Naive thymus-derived CD8-positive, alpha-beta T cell (primary cell): ENCODE measurements at regions not wholly inside any gene's neighbourhood (a gene's known extent, or its start where the extent isn't known, plus 50 kb on each side); places are given as distances from the start of the nearest gene placed in this dataset.
"Not testable (repeated sequence)": the region's sequence is repeated elsewhere in the genome, so short reads cannot be mapped to it uniquely, and the experiment has no call there.

ENCODE experiments used
- ATAC-seq, 2 donors: fragments of 150-1000 bp; cut with Tn5 transposase in 1 of 2; sonication (Bioruptor Pico), chemical (Tn5 transposase) in 1 of 2; 1 replicate in 1 of 2; 2 replicates in 1 of 2; pipeline ENCODE4 v1.10.0; 2021; ENCODE audit warnings: mild to moderate bottlenecking in 2 of 2, moderate library complexity in 2 of 2
- POLR2A ChIA-PET: fragments of 350-600 bp; sonication (Branson Sonifier 250); formaldehyde crosslinking; loops from one replicate; lab custom pipeline; 2021; ENCODE audit warnings: antibody characterized with exemption; lab: Charles Lee
- DNase-seq, 10 donors: peaks; one replicate each; pipeline versions ENCODE4 v3.0.0 to v3.0.0-alpha.2; 2020 to 2022
- H3K27ac Mint-ChIP-seq, 10 donors: one replicate each; pipeline ENCODE4 v1.8.0; 2020 to 2022; ENCODE audit warnings: mild to moderate bottlenecking in 10 of 10, mixed read lengths in 10 of 10, moderate library complexity in 4 of 10, inconsistent platforms in 1 of 10
- H3K27me3 Mint-ChIP-seq, 5 donors: one replicate each; pipeline ENCODE4 v1.8.0; 2021 to 2022; ENCODE audit warnings: mixed read lengths in 5 of 5
- H3K36me3 Mint-ChIP-seq, 3 donors: one replicate each; pipeline ENCODE4 v1.8.0; 2020 to 2022; ENCODE audit warnings: mixed read lengths in 3 of 3, mild to moderate bottlenecking in 2 of 3, inconsistent platforms in 1 of 3
- H3K4me1 Mint-ChIP-seq, 4 donors: one replicate each; pipeline ENCODE4 v1.8.0; 2021 to 2022; ENCODE audit warnings: mixed read lengths in 4 of 4
- H3K4me3 Mint-ChIP-seq, 10 donors: one replicate each; pipeline ENCODE4 v1.8.0; 2020 to 2022; ENCODE audit warnings: mild to moderate bottlenecking in 10 of 10, mixed read lengths in 10 of 10, moderate library complexity in 6 of 10, inconsistent platforms in 1 of 10
- H3K9me3 Mint-ChIP-seq, 9 donors: one replicate each; pipeline ENCODE4 v1.8.0; 2020 to 2022; ENCODE audit warnings: mixed read lengths in 9 of 9, mild to moderate bottlenecking in 3 of 9, inconsistent platforms in 1 of 9, moderate library complexity in 1 of 9

DNA sequence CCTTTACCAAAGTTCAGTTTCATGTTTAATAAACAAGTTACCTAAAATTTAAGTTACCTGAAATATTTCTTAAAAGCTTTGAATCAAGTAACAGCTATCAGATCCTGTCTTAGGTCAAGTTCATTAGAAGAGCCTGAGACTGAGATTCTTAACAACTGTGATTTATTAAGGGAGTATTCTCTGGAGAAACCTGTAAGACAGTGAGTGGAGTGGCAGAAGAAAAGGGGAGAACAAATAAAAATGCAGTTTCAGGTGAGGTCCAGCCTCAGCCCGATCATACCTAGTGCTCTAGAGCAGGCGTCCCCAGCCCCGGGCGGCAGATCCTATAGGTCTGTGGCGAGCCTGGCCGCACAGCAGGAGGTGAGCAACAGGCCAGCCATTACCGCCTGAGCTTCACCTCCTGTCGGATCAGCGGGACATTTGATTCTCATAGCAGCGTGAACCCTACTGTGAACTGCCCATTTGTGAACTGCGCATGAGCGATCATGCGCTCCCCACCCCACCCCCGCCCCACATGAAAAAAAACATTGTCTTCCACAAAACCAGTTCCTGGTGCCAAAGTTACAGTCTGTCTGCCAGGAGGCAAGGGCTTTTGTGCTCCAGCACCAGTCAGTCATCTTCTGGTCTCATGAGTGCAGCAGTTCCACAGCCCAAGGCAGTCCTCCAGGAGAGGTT, 59.2 kb upstream of the ADGRB3 start:
- POLR2A ChIA-PET = no interaction called here
- H3K4me3 Mint-ChIP-seq = no peak overlapping the region
- no peaks in the 10 kb centered on the region for H3K36me3 Mint-ChIP-seq
- H3K27ac Mint-ChIP-seq = no peak overlapping the region
- H3K27me3 Mint-ChIP-seq = peaks cover 0 to 6% (median 0%) of the 10 kb centered on the region in 5 donors
- no peak for ATAC-seq
- H3K4me1 Mint-ChIP-seq = no peaks in the 10 kb centered on the region
- peaks cover 0 to 18% (median 5%) of the 10 kb centered on the region in 9 donors for H3K9me3 Mint-ChIP-seq
- no peak for DNase-seq

DNA sequence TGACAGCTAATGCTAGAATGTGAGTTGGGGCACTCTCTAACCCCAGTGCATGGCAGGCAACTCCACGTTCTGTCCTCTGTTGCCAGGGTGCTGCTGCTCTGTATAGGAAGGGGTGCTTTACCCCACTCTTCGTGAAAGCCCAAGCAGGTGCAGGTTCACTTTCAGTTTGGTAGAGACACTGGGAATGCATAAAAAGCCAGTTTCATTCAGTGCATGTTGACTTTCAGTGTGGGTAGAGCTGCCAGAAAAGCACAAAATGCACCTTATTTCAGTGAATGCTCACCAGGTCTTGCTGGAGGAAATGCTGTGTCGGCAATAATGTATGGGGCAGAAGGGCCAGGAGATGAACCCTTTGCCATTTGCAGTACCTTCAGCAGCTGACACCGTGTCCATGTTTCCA, 62.1 kb upstream of the ADGRB3 start:
- Mint-ChIP-seq H3K4me3 (no peak overlapping the region), H3K4me1 (peaks cover 0 to 2% (median 0%) of the 10 kb centered on the region in 4 donors), H3K27me3 (peaks cover 0 to 6% (median 0%) of the 10 kb centered on the region in 5 donors), H3K9me3 (peaks cover 2 to 29% (median 18%) of the 10 kb centered on the region in 9 donors), H3K36me3 (no peaks in the 10 kb centered on the region), H3K27ac (no peak overlapping the region)
- DNase-seq (no peak), ATAC-seq (no peak)
- POLR2A ChIA-PET = no interaction called here

DNA sequence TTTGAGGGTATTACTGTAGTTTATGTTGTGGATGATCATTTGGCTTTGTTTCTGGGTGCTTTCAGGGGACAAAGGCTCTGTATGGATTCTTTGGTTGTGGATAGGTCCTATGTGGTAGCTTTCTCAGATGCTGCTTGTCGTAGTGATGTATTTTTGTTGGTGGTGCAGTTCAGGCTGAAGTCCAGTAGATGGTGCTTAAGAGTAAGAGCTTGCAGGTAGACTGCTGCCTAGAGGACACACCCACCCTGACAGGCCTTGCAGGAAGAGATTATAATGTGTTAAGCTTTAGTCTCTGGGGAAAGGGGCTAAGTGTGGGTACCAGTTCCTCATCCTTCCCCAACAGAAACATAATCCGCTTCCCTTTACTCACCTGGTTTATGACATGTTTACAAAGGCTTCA, 62.6 kb upstream of the ADGRB3 start:
- H3K4me1 Mint-ChIP-seq = peaks cover 0 to 2% (median 0%) of the 10 kb centered on the region in 4 donors
- H3K27ac Mint-ChIP-seq = no peak overlapping the region
- H3K4me3 Mint-ChIP-seq = no peak overlapping the region
- DNase-seq (no peak), ATAC-seq (no peak)
- H3K36me3 Mint-ChIP-seq = no peaks in the 10 kb centered on the region
- peaks cover 0 to 6% (median 0%) of the 10 kb centered on the region in 5 donors for H3K27me3 Mint-ChIP-seq
- H3K9me3 Mint-ChIP-seq = peaks cover 2 to 29% (median 18%) of the 10 kb centered on the region in 9 donors
- POLR2A ChIA-PET = no interaction called here

DNA sequence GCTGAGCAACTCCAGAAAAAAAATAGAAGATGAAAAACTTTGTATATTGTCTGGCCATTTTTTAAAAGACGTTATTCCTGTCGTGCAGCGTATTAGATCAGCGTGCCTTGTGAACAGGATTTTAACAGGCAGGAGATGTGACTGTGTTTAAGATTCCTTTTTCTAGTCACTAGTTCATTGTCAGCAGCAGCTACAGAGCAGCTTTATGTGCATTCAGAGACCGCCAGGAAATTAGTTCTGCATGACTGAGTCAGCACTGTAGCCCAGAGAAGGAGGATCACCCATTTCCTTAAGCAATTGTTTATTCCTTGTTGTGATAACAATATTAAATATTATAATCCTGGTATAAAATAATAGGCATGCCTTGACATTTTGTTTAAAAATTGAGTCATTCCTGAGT, 75.4 kb upstream of the ADGRB3 start:
- no peak overlapping the region for H3K27ac Mint-ChIP-seq
- H3K27me3 Mint-ChIP-seq = no peaks in the 10 kb centered on the region
- H3K36me3 Mint-ChIP-seq = no peaks in the 10 kb centered on the region
- ATAC-seq (no peak), DNase-seq (no peak)
- H3K9me3 Mint-ChIP-seq = peaks cover 0 to 4% (median 0%) of the 10 kb centered on the region in 9 donors
- no peak overlapping the region for H3K4me3 Mint-ChIP-seq
- POLR2A ChIA-PET = no interaction called here
- H3K4me1 Mint-ChIP-seq = no peaks in the 10 kb centered on the region

DNA sequence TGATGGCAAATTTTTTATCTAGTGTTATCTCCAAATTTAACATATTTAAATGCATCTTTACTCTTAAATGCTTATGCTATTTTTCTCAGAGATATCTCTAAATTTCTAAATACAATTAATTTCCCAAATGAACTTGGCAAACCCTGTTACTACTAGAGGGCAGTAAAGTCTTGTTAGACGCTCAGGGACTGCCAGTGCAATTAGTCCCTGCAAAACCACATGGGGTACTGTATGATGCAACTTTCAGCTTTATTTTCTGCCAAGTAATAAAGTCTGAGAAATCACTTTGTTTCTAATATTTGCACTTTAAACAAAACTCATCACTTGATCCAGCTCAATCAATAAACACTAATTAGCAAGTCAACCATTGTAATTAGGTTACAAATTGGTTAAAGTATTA, 76.0 kb upstream of the ADGRB3 start:
- no peaks in the 10 kb centered on the region for H3K4me1 Mint-ChIP-seq
- ATAC-seq (no peak), DNase-seq (no peak)
- no peak overlapping the region for H3K27ac Mint-ChIP-seq
- no peak overlapping the region for H3K4me3 Mint-ChIP-seq
- POLR2A ChIA-PET = no interaction called here
- peaks cover 0 to 4% (median 0%) of the 10 kb centered on the region in 9 donors for H3K9me3 Mint-ChIP-seq
- no peaks in the 10 kb centered on the region for H3K36me3 Mint-ChIP-seq
- no peaks in the 10 kb centered on the region for H3K27me3 Mint-ChIP-seq

DNA sequence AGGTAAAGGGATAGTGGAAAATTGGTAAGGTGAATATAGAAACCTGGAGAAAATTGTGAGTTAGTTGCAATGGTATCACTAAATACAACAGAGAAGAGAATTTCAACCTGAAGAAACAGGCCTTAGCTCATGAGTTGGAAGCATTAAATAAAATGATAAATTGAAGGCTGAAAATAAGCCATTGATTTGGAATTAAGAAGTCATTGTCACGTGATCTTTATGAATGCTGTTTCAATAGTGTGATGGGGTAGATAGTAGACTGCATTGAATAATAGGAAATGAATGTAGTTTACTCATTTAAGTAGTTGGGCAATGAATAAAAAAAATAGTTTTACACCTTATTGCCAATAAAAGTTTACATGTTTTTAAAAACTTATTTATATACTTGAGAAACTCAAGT, 88.5 kb upstream of the ADGRB3 start:
- H3K4me3 Mint-ChIP-seq = no peak overlapping the region
- H3K4me1 Mint-ChIP-seq = no peaks in the 10 kb centered on the region
- DNase-seq (no peak), ATAC-seq (no peak)
- H3K9me3 Mint-ChIP-seq = peaks cover 0 to 24% (median 2%) of the 10 kb centered on the region in 9 donors
- H3K27me3 Mint-ChIP-seq = no peaks in the 10 kb centered on the region
- no peak overlapping the region for H3K27ac Mint-ChIP-seq
- POLR2A ChIA-PET = no interaction called here
- no peaks in the 10 kb centered on the region for H3K36me3 Mint-ChIP-seq

DNA sequence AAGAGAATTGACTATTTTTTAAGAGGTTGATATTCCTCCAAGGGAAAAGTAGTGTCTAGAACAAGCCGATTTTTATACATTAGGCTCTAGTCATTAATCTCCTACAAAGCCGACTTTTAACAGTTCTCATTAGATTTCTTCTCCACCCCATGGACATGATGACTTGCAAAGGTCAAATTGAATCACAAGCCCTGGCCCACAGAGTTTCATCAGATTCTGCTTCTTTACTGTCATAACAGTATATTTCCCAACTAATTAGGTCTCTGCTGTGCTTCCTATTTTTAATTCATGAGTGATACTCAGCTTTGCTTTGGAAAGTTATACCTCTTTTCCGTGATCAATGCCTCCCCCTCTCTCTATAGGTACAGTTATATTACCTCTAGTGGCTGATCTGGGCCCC, 90.6 kb upstream of the ADGRB3 start:
- Mint-ChIP-seq H3K4me1 (no peaks in the 10 kb centered on the region), H3K27me3 (no peaks in the 10 kb centered on the region), H3K4me3 (no peak overlapping the region), H3K36me3 (no peaks in the 10 kb centered on the region), H3K9me3 (peaks cover 0 to 14% (median 2%) of the 10 kb centered on the region in 9 donors), H3K27ac (no peak overlapping the region)
- DNase-seq = no peak
- no peak for ATAC-seq
- POLR2A ChIA-PET = no interaction called here

DNA sequence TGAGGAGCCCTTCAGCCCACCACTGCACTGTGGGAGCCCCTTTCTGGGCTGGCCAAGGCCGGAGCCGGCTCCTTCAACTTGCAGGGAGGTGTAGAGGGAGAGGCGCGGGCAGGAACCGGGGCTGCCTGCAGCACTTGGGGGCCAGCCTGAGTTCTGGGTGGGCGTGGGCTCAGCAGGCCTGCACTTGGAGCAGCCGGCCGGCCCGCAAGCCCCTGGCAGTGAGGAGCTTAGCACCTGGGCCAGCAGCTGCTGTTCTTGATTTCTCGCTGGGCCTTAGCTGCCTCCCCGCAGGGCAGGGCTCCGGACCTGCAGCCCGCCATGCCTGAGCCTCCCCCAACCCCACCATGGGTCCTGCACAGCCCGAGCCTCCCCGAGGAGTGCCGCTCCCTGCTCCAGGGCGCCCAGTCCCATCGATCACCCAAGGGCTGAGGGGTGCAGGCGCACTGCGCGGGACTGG, 101.7 kb upstream of the ADGRB3 start:
- peaks cover 0 to 2% (median 0%) of the 10 kb centered on the region in 3 donors for H3K36me3 Mint-ChIP-seq
- ATAC-seq (no peak), DNase-seq (no peak)
- H3K9me3 Mint-ChIP-seq = peaks cover 0 to 9% (median 6%) of the 10 kb centered on the region in 9 donors
- H3K27ac Mint-ChIP-seq = no peak overlapping the region
- H3K4me1 Mint-ChIP-seq = no peaks in the 10 kb centered on the region
- H3K27me3 Mint-ChIP-seq = no peaks in the 10 kb centered on the region
- H3K4me3 Mint-ChIP-seq = no peak overlapping the region
- POLR2A ChIA-PET = no interaction called here

DNA sequence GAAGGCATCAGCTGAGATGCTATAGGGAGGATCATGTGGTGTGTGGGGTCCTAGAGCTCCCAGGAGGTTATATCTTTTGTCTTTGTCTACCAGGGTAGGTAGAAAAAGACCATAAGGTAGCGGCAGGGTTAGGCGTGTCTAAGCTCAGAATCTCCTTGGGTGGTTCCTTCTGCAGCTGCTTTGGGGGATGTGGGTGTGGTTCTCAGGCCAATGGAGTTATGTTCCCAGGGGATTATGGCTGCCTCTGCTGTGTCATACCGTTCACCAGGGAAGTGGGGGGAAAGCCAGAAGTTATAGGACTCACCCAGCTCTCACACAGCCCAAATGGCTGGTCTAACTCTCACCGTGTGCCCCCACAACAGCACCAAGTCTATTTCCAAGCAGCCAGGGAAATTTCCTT, 107.4 kb upstream of the ADGRB3 start:
- Mint-ChIP-seq H3K4me3 (no peak overlapping the region), H3K9me3 (peaks cover 0 to 19% (median 6%) of the 10 kb centered on the region in 9 donors), H3K27me3 (no peaks in the 10 kb centered on the region), H3K36me3 (no peaks in the 10 kb centered on the region), H3K27ac (no peak overlapping the region), H3K4me1 (no peaks in the 10 kb centered on the region)
- DNase-seq (no peak), ATAC-seq (no peak)
- POLR2A ChIA-PET = no interaction called here

DNA sequence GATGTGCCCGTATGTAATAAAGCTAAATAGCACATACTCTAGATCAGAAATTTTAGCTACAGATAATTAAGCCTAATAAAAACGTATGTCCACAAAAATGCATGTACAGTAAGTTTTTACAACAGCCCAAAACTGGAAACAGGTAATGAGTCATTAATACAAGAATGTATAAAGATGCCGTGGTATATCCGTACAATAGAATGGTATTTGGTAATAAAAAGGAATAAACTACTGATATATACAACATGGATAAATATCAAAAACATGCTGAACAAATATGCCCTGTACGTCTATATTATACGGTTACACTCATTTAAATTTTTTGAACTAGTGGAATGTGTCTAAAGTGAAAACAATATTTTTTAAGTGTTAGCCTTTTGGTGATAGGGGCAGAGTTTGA, 128.2 kb upstream of the ADGRB3 start:
- Mint-ChIP-seq H3K27ac (no peak overlapping the region), H3K9me3 (peaks cover 0 to 20% (median 8%) of the 10 kb centered on the region in 9 donors), H3K4me3 (no peak overlapping the region), H3K27me3 (no peaks in the 10 kb centered on the region), H3K36me3 (no peaks in the 10 kb centered on the region), H3K4me1 (no peaks in the 10 kb centered on the region)
- POLR2A ChIA-PET = no interaction called here
- DNase-seq (no peak), ATAC-seq (no peak)

DNA sequence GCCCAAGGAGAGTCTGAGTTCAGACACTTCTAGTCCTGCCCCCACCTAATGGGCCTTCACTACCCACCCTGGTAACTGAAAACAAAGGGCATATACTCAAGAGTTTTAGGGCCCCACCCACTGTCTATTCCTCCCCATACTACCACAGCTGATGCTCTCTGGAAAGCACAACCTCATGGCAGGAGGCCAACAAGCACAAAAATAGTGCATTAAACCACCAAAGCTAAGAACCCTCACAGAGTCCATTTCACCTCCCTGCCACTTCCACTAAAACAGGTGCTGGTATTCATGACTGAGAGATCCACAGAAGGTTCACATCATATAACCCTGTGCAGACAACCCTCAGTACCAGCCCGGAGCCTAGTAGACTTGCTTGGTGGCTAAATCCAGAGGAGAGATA, 132.1 kb upstream of the ADGRB3 start:
- no peaks in the 10 kb centered on the region for H3K36me3 Mint-ChIP-seq
- no peak overlapping the region for H3K27ac Mint-ChIP-seq
- no peak for DNase-seq
- H3K9me3 Mint-ChIP-seq = peaks cover 0 to 20% (median 9%) of the 10 kb centered on the region in 9 donors
- ATAC-seq = no peak
- POLR2A ChIA-PET = no interaction called here
- no peak overlapping the region for H3K4me3 Mint-ChIP-seq
- H3K27me3 Mint-ChIP-seq = no peaks in the 10 kb centered on the region
- no peaks in the 10 kb centered on the region for H3K4me1 Mint-ChIP-seq

DNA sequence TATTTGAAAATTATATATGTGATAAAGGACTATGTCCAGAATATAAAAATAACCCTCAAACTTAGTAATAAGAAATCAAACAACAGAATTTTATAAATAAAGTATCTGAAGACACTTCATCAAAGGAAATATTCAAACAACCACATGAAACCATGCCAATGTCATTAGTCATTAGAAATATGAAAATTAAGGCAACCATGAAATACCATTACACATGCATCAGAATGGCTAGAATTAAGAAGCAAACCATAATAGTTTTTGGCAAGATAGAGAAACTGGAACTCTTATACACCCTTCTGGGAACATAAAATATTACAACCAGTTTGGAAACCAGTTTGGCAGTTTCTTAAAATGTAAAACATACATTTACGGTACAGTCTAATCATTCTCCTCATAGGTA, 137.2 kb upstream of the ADGRB3 start:
- H3K4me1 Mint-ChIP-seq = no peaks in the 10 kb centered on the region
- peaks cover 0 to 23% (median 7%) of the 10 kb centered on the region in 9 donors for H3K9me3 Mint-ChIP-seq
- no peak for DNase-seq
- POLR2A ChIA-PET = no interaction called here
- ATAC-seq = no peak
- H3K36me3 Mint-ChIP-seq = peaks cover 0 to 5% (median 0%) of the 10 kb centered on the region in 3 donors
- H3K27ac Mint-ChIP-seq = no peak overlapping the region
- no peaks in the 10 kb centered on the region for H3K27me3 Mint-ChIP-seq
- no peak overlapping the region for H3K4me3 Mint-ChIP-seq

DNA sequence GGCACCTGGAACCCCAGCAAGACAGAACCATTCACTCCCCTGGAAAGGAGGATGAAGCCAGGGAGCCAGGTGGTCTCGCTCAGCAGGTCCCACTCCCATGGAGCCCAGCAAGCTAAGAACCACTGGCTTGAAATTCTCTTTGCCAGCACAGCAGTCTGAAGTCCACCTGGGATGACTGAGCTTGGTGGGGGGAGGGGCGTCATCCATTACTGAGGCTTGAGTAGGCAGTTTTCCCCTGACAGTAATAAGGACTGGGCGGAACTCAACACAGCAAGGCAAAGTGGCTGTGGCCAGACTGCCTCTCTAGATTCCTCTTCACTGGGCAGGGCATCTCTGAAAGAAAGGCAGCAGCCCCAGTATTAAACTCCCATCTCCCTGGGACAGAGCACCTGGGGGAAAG, 140.2 kb upstream of the ADGRB3 start:
- H3K27me3 Mint-ChIP-seq, H3K27ac Mint-ChIP-seq, H3K4me3 Mint-ChIP-seq, H3K36me3 Mint-ChIP-seq, DNase-seq, ATAC-seq, H3K4me1 Mint-ChIP-seq, POLR2A ChIA-PET: not testable (repeated sequence)
- peaks cover 0 to 28% (median 7%) of the 10 kb centered on the region in 9 donors for H3K9me3 Mint-ChIP-seq

DNA sequence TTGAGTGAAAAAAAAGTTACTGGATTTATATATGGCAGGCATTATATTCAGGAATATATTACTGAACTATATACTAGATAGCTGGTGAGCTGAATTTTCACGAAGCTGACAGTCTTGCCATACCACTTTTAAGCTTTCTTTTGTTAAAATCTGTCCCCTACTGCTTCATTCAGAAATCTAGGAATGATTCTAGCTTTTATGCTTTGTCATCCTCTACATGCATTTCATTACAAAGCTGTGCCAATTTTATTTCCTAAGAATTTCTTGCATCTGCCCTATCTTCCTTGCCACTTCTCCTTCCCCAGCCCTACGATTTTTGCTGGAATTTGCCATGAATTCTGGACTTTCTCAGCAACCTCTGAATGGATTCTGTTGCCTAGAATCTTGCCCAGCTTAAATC, 158.5 kb upstream of the ADGRB3 start:
- DNase-seq = no peak
- Mint-ChIP-seq H3K27ac (no peak overlapping the region), H3K27me3 (no peaks in the 10 kb centered on the region), H3K36me3 (no peaks in the 10 kb centered on the region), H3K4me1 (no peaks in the 10 kb centered on the region), H3K9me3 (peaks cover 0 to 22% (median 4%) of the 10 kb centered on the region in 9 donors), H3K4me3 (no peak overlapping the region)
- POLR2A ChIA-PET = no interaction called here
- no peak for ATAC-seq
